Muscle of back (tissue), 3 donors: ENCODE measurements at regions not wholly inside any gene's neighbourhood (a gene's known extent, or its start where the extent isn't known, plus 50 kb on each side); places are given as distances from the start of the nearest gene placed in this dataset.
"Not testable (repeated sequence)": the region's sequence is repeated elsewhere in the genome, so short reads cannot be mapped to it uniquely, and the experiment has no call there.

Experiments
- DNase-seq, 3 donors: peaks; one replicate each; pipeline versions ENCODE4 v3.0.0 to v3.0.0-alpha.2; 2013

DNA sequence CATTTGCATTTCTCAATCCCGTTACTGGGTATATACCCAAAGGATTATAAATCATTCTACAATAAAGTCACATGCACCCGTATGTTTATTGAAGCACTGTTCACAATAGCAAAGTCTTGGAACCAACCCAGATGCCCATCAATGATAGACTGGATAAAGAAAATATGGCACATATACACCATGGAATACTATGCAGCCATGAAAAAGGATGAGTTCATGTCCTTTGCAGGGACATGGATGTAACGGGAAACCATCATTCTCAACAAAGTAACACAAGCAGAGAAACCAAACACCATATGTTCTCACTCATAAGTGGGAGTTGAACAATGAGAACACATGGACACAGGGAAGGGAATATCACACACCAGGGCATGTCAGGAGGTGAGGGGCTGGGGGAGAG is 630.4 kb downstream of the GATA3 start:
- not testable (repeated sequence) for DNase-seq

DNA sequence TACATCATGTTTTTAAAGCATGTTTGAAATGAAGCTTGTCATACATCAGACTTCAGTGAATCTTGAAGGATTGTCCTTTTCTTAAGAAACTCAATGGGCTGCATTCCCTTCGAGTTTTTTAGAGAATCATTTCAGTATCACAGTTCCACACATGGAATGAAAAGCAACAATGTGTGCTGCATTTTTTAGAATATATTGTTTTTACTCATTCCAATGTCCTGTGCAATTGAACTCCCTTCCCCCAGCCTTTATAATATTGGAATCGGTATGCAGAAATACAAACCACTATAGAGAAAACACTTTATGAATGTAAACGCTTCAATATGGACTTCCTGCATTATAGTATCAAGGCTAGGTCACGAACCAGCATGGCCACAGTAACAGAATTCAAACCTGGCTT is 634.4 kb downstream of the GATA3 start:
- no peak for DNase-seq

DNA sequence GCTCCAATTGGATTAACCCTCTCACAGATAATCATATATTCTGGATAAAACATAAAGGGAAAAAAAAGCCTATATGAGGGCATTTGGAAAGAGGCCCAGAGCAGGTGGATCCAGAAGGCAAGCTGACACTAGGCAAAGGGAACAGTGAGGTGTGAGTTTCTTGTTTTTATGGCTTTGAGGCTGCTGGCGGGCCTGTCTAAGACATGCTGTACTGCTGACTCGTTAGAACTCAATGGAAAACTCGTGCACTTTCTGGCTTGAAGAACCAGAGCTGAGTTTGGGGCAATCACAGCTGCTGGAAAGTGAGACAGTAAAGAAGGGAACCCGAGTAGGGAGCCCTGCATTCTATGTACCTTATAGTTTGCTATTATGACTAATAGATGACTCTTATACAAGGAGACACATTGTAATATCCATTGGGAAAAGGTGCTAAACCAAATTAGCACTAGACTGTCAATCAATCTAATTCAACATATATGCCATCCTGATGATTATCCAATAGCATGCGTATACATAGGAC is 637.1 kb downstream of the GATA3 start:
- no peak for DNase-seq

DNA sequence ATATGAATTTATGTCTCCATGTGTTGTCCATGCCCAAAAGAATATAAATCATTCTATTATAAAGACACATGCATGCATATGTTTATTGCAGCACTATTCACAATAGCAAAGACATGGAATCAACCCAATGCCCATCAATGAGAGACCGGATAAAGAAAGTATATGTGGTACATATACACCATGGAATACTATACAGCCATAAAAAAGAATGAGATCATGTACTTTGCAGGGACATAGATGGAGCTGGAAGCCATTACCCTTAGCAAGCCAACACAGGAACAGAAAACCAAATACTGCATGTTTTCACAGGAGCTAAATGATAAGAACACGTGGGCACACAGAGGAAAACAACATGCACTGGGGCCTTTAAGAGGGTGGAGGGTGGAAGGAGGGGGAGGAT is 639.1 kb downstream of the GATA3 start:
- DNase-seq = not testable (repeated sequence)

DNA sequence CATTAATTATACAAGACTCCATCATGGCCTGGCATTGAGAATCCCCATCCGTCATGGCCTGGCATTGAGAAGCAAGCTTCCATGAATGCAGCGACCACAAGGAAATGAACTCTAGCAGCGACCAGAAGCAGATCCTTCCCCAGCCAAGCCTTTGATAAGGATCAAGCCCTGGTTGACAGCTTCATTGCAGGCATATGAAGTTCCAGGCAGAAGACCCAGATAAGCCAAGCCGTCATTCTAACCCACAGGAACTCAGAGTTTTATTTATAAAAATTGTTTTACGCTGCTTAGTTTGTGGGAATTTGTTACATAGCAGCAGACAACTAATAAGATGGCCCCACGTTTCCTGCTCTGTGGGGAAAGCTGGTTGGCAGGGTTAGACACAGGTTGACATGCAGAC is 642.3 kb downstream of the GATA3 start:
- no peak for DNase-seq

DNA sequence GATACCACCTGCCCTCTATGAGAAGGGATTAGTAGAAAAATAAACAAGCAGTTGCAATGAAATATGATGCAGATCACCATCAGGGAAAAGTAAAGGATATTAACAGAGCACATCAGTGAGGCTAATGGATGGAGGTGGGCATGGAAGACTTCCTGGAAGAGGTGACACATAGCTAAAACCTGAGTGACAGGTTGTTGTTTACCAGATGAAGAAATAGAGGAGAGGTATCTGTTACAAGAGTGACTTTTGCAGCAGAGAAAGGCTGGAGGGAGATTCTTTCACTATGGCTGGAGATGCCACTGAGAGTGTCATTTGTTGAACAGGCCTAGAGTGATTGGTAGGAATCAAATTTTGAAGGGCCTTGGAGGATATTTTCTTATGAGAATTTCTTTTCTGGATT is 646.2 kb downstream of the GATA3 start:
- no peak for DNase-seq

DNA sequence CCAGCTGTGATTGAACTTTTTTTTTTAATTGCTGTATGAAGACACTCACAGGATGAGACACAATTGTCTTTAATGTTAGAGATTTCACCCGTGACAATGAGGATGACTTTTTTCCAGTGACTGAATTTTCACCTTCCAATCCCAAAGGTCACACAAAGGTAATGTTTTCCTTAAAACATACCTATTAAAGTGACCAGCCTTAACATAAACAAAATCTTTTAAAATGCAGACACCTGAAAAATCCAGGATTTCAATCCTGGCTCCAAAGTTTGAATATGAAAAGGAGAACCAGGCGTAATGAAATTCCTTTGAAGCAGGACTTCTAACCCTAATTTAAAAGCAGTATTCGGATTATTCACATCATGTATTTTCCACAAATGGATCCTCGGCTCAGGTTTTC is 647.7 kb downstream of the GATA3 start:
- no peak for DNase-seq

DNA sequence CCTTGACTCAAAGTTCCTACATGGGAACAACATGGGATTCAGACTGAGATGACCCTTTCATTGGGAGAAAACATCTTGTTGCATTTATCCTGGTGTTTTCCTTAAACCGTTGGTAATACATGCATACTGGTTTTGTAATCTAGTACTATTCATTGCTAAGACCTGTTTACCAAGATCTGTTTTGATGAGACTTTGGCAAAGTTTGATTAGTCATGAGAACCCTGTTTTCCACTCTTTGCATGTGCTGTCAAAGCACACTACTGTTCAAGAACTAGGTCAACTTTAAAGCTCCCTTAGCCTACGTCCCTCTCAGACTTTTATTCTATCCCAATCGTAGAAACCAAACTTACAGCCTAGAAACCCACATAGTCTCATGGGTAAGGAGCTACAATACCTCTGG is 650.9 kb downstream of the GATA3 start:
- DNase-seq = no peak

DNA sequence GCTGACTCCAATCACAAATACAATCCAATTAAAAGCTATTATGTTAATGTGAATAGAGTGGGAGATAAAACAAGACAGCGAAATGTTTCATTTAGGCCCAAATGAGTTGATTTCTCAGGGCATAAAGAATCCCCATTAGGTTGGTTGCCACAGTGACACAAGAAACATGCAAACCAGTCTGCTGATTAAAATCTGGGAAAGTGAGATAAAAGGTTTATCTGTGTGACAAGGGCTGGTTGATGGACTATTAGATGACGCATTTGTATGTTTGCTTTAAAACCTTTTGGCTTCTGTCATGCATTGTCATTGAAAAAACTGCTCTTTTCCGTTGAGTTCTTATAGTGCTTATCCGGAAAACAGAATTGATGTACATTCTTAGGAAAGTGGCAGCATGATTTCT is 658.2 kb downstream of the GATA3 start:
- no peak for DNase-seq

DNA sequence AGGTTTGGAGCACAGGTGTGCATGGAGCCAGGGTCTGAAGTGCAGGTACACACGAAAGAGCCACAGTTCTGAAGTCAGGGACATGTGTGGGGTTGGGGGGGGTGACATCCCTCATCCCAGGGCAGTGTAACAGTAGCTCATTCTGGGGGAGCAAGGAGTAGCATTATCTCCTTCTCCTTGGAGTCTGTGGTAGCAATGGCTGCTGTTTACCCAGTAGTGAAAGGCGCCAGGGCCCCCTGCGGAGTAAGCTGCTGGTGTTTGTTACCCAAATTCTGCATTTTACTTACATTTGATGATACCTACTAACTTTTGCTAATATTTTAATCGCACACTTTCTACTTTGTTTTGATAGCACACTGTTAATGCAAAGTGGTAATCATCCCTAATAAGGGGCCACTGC is 665.5 kb downstream of the GATA3 start:
- DNase-seq = no peak

DNA sequence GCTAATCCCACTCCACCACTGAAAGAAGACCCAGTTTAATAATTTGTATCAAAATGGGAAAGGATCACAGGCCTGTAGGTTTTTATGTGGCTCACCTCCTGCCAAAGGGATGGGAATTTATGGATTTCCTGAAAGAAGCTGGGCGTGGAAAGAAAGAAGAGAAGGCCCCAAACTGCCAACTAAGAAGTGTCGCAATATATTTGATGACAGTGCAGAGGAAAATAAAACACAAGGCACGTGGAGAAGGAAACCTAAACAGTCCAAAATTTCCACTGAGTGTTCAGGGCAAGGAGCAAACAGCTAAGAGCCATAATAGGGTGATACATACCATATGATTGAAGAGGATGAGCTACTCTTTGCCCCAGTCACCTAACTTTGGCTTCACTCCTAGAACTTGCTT is 667.2 kb downstream of the GATA3 start:
- no peak for DNase-seq

DNA sequence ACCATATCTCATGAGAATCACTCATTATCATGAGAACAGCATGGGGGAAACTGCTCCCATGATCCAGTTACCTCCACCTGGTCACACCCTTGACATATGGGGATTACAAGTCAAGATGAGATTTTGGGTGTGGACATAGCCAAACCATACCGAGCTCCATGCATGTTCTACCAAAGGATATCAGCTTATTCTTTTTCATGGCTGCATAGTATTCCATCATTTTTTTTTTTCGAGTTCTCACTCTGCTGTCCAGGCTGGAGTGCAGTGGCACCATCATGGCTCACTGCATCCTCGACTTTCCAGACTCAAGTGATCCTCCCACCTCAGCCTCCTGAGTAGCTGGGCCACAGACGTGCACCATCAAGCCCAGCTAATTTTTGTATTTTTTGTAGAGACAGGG is 668.3 kb downstream of the GATA3 start:
- no peak for DNase-seq

DNA sequence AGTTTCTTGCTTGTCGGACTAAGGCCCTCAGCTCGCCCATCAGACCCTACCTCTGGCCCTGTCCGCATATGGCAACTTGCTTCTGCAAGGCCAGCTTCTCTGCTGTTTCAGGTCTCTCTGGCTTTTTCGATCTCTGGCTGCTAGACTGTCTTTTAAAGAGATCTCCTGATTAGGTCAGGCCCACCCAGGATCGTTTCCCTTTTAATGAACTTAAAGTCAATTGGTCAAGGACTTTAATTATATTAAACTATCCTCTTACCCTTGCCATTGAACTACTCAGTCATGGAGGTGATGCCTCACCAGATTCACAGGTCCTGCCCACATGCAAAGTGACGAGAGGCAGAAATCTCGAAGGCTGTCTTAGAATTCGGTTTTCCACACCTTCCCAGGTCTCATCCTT is 670.9 kb downstream of the GATA3 start:
- no peak for DNase-seq

DNA sequence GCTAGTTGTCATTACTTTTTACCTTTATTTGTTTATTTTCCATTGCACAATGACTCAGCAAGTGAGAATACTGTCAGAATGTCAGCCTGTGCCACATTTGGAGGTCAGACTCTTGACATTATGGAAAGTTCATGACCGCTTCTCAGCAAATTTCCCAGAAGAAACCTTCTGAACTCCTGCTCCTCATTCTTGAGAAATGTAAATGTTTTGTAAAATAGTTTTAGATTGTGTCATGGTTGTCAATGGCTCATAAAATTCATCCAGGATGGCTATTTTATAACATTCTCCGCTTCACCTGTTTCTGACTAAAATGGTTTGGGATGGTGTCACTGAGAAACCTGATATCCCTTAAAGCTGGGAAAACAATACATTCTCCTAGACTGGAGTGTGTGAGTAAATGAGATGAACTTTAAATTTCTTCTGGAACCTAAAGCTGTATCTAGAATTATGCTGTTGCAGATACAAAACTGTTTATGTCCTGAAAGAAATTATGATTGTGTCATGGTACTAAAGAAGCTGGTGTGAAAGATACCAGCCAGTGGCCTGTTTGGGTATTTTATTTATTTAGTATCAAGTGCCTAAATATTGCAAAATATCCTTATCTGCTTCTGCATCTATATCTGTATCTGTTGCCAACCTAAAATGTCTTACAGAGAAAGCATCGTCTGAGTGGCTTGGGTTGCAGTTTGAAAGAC is 671.7 kb downstream of the GATA3 start:
- DNase-seq = no peak

DNA sequence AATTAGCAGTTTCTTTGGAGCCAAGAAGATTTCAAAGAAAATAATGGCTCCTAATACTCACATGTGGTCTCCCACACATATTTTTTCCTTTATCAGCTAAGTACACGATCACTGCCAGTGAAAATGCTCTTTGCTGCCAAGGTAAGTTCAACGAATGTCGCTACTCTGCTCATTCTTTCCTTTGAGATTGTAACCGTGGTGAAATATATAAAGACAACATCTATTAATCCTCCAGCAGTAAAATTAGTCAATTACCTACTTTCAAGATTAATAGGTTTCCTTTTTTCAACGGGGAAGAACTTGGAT is 672.2 kb downstream of the GATA3 start:
- no peak for DNase-seq

DNA sequence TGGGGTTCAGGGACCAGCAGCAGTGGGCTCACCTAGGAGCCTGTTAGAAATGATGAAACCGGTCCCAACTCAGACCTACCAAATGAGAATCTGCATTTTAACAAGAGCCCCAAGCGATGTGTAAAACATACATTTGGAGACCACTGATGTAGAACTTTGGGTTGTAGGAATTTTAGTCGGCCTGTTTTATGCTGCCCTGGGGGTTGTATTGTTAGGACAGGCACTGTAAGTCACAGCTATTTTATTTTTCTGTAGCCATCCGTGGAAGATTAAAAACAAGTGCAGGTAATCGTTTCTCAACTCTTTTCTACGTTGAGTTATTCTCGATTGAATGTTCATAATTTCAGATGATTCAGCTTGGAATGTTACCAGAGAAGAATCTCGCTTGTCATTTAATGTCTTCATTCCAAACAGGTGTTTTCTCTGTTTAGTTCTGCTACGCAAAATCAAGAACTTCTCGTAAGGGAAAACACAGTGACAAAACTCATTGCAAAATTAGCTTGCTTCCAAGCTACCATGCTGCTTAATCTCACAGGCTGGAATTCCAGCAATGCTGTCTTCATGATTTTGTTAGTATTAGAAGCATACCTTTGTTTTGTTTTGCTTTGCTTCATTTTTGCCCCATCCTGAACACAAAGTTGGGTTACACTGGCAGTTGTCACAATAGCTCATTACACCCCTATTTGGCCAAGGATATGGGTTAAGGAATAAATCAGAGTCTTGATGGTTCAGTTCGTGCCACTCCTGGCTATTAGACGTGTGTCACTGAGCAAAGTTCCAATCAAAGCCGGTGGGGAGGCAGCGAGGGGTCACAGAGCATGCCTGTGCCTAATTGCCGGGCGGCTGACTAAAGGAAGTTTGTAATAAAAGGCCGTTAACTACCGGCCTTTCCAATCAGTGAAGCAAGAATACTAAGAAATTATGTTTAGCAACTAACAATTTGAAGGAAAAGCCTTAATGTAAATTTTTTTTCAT is 676.9 kb downstream of the GATA3 start:
- DNase-seq = no peak

DNA sequence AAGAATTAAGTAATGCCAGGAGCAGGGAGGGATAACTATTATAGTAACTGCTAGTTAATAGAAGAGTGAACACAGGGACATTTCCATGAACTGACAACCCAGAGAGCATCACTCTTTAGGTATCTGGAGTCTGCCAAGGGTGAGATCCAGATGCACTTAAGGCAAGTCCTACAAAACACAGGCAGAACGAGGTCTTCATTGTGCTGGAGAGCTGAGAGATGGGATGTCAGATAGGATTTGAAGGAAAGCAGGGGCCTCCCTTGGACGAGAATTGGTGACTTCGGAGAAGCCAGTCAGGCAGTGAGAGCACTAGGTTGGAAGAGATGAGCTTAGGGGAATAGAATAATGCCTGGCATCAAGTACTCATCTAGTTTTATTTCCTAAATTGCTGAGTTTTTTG is 684.5 kb downstream of the GATA3 start:
- DNase-seq = no peak

DNA sequence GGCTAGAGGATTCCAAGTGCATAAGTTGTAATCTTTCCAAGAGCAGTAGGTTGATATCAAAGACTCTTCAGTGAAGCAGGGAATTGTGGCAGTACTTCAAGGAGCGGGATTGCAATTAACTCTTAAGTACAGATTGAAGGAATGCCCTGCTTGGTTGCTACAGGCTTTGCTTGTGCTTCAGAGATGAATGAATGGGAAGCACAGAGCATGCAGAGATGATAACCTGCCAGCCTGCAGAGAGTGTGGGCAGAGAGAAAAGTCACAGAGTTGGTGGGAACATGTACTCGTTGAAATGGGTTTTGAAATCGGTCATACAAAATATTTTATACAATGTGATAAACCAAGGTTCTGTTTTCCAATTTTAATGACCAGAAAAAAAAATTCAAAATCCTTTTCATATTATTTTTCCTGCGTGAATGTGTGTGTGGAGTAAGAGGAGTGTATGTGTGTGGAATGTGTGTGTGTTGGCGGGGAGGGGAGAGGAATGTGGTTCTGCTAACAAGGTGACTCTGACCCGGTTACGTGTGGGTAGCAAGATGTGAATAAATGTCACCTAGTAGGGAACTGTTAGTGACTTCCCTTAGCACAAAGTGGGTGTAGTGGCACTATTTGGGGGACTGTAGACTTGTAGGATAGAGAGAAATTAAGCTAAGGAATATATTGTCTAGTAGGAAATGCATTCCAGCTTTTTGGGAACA is 697.8 kb downstream of the GATA3 start:
- DNase-seq = no peak

DNA sequence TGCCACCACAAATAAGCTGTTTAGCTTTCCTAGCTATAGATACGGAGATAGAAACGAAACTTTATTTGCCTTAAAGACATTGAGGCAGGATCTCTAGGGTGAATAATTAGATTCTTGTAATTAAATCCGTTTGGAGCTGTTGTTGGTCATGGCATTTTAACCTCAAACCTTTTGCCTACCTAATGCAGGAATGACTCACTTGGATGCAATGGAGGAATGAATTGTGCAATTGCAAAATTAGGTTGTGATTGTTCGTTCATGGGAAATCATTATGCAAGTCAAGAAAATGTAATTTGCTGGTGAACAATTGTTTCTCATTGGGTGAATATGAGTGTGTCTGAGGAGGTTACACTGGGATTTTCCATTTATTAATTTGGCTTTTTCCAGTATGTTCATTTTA is 703.5 kb downstream of the GATA3 start:
- no peak for DNase-seq

DNA sequence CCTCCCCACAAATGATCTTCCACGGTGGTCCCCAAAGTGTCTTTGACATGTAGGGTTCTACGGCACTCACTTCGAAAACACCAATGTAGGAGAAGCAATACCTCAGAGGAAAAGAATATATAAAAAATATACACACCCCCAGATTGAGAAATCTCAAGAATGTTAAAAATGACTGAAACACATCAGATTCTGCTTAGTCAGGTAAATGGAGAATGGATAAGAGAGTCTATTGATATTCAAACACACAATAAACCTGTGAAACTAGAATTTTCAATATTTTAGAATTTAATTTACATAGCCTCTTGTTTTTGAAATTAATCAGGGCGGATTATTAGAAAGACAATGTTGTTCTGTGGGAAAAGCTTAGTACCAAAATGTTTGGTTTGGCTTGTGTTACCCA is 712.4 kb downstream of the GATA3 start:
- no peak for DNase-seq

DNA sequence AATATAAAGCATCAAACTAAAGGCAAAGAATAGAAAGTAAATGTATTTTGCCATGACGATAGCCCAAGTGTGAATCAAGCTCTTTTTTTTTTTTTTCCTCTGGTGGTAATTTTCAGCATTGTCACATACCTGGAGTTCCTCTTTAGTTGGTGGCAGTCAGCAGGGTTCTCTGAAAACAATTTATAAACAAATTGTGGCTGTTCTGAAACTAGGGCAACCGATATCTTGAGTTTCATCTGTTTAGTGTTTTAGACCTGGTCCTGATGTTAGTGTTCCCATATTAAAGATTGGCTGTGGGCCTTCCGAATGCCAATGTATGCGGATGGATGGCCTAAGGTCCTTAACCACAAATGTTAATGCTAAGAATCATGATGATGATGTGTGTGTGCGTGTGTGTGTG is 713.1 kb downstream of the GATA3 start:
- DNase-seq = no peak

DNA sequence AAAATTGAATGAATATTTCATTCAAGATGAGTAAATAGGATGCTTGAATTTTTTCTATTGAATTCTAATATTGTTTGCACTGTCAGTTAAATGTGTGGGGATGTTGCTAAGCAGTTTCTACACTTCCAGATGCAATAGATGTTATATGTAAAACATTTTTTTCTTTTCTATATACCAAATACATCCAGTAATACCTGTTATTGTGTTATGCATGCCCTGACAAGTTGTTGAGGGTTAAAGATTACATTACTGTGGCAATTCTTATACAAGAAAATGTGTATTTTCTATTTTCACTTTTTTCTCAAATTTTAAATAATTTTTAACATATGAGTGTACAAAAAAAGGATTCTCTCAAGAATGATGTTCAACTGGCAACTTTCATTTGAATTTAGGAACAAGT is 713.9 kb downstream of the GATA3 start:
- no peak for DNase-seq

DNA sequence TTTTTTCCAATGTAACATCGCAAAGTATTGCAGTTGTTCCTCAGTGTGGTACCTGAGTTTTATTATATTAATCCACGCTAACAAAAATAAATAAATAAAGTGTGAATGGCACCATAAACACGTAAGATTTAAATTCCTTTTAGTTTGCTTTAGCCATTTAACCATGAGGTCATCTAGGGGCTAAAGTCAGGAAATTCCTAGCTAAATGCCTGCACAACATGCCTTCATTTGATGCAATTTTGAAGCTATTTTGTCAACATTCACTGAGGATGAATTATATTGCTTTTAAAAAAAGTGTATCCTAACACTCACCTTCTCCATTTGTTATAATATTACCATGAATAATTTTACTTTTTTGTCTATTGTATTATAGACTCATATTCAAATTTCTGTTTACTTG is 714.4 kb downstream of the GATA3 start:
- DNase-seq = no peak
